Activated T-cell treated with anti-CD3 and anti-CD28 coated beads, Interleukin-2, amount 50 U/mL, for 1 hour (primary cell): ENCODE measurements at regions not wholly inside any gene's neighbourhood (a gene's known extent, or its start where the extent isn't known, plus 50 kb on each side); places are given as distances from the start of the nearest gene placed in this dataset.

ENCODE experiments used
- DNase-seq: peaks from one replicate; pipeline ENCODE4 v3.0.0-alpha.2; 2020

DNA sequence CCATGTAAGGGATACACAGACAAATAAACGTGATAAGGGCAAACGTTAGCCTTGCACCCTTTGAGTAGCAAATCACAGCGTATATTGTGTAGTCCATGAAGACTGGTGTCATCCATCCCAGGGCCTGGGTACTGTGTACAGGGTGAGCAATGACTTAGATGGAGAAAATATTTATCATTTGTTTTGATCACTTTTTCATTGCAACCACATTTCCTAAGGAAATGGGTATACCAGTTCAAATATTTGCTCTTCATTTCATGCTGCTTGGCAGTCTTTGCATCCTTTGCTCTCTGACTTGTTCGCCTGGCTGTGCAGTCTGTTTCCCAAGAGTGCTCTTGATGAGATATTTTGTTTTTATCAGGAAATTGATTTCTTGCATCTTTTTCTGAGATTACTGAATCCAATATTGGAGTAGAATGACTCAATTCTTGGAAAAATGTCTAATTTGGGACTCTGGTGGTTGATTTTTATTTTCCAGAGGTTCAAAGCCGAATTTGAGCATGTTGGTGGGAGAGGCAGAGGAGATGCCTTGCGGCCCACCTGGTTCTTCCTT is 424.6 kb upstream of the SEMA6D start:
- DNase-seq = no peak

- DNase-seq = no peak
These were observed 423.7 kb upstream of the SEMA6D start for GRCh38 chr15:47293466-47294162.

DNA sequence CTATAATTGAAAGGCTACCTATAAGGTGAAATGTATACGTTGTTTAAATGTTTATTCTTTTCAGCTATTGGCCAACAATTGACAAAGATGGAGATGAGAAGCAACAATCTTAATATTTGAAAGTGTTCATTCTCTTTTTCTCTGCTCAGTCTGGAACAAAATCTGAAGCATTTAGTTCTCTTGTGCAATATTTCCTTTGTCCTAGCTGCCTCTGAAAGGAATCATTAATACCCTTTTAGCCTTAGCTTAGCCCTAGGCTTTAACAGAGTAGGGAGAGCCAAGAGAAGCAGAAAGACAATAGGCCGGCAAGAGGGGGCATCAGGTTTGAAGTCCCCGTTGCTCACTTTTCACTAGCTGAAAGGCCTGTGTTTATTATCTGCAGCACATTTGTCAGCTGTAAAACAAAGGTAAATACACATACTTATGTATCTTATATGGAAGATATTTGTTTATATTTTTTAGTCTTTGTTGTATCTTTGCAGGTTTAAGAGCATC is 422.5 kb upstream of the SEMA6D start:
- DNase-seq = no peak

DNA sequence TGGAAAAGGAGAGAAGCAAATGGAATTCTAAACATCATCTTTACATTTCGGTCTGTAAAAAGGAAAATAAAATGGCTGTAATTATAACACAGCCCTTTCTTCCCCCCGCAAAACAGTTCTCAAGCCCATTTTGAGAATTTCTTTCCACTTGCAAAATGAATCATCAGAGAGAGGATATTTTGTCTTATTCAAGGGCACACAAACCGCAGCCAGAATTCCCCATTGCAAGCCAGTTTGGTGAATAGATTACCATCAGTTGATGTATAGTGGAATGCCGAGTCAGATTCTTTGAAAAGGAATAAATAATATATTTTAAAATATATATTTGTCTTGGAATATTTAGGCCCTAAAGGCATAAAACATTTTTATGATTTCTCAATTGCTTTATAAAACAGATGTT is 420.4 kb upstream of the SEMA6D start:
- no peak for DNase-seq

- no peak for DNase-seq
These were observed 417.4 kb upstream of the SEMA6D start for GRCh38 chr15:47299846-47300434.

DNA sequence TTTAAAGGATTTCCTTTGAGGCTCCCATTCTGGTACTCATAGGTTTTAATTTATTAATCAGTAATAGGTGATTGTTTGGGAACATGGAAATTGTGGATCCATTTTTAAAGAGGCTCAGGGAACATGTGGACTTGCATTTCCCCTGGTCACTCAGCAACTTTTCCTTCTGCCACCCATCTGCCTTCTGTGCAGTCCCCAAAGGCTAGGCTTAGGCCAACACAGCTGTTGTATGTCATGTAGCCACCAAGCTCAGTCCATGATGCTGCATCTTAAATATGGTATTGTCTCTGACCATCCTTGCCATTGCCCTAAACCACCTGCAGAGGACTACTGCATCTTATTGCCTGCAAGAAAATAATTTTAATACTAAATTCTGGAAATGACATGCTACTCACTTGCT is 416.7 kb upstream of the SEMA6D start:
- DNase-seq = no peak

DNA sequence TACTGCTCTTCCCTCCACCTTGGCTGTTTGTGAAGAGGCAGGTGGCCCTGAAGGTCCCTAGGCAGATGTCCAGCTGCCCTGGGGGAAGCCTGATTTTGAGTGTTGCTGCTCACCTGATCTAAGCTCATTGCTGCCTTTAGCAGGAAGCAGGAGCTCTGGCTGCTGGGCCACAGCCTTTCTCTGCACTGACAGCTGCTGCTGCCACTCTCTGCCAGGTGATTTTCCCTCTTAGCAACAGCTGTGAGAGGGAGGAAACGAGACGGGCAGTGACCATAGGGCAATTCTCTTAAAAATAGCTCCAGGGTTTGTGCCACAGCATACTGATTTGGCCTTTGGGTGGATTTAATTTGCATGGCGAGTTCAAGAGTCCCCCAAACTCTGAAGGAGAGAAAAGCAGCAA is 415.8 kb upstream of the SEMA6D start:
- no peak for DNase-seq

DNA sequence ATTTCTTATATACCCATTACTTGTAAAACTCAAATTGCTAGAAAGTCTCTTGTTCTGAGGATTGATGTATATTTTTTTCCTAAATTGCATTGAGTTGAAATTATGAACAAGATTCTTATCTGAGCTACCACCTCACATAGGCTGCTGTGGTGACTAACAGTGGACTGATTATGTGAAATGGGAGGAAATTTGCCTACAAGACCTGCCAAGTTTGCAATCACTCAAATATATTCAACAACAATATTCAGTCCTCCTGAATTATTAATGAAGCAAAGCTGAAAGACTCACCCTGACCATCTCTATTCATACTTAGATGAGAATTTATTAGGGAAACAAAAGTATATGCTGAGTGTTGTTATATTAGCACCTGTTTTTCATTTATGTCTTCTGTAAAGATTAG is 412.6 kb upstream of the SEMA6D start:
- no peak for DNase-seq

GRCh38 chr15:47312161-47312560 is 405.1 kb upstream of the SEMA6D start:
- no peak for DNase-seq

DNA sequence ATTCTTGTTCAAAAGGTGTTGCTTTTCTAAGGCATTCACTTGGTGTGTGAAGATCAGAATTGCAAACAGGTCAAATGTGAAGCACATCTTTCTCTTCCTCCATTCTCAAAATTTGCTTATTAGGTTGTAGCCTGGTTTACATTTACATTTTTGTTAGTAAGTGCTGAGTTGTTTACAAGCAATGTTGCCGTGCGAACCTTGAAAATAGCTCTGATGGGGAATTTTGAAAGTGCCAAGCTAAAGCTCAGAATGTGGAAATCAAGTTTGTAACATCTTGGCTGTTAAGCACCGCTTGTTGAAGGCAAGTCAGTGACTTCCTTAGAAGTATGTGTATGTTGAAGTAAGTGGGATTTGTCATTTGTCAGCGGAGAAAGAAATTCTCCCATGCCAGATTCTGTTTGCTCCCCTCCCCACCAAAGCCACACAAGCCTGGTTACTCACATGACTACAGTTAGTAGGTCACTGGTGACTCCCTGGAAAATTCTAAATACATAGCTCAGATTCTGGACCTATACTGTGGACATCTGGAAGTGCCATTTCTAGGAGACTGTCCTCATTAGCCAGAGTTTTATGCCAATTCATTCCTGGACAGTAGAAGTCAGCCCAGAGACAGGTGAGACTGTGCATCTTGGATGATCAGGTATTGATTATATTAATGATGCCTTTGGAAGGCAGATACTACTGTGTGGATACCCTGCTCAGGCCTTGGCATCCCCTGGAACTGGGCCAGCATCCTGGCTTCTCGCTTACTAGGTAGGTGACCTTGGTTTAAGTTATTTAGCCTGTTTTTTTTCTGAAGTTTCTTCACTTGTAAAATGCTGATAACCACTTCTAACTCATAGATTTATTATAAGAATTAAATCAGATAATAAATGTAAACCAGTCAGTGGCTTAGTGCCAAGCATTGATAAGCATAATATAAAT is 390.6 kb upstream of the SEMA6D start:
- no peak for DNase-seq

- DNase-seq = no peak
These were observed 385.4 kb upstream of the SEMA6D start for GRCh38 chr15:47331829-47332393.

DNA sequence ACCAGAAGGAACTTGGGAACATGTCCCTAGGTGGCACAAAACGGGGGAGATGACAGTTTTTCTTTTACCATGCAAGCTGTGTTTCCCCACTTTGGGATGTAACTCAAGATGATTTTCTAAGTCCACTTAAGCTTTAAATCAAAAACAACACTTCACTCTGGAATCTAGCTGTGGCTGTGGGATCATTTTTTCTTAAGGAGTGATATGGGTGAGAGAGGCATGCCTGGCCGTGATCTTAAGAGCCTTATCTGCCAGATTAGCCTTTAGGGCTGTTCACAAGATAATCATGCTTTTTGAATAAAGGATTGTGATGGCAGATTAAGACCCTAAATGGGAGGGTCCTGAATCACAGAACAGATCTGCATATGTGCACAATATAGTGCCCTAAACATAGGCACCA is 384.8 kb upstream of the SEMA6D start:
- DNase-seq = no peak

DNA sequence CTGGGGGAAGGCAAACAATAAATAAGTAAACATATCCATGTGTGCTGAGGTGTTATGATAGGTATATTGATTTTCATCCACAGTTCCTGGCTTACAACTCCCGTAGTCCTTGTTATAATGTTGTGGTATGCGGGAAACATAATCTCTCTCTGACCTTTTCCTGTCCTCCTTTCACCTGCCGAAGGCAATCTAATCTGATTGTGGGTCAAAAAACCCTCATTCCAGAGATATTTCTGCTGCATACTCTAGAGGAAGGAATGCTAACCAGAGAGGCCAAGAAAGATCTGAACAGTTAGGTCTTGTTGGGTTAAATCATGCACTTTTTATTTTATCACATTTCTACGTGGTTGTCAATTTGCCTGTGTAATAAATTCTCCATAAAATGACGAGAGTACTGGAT is 383.6 kb upstream of the SEMA6D start:
- no peak for DNase-seq

DNA sequence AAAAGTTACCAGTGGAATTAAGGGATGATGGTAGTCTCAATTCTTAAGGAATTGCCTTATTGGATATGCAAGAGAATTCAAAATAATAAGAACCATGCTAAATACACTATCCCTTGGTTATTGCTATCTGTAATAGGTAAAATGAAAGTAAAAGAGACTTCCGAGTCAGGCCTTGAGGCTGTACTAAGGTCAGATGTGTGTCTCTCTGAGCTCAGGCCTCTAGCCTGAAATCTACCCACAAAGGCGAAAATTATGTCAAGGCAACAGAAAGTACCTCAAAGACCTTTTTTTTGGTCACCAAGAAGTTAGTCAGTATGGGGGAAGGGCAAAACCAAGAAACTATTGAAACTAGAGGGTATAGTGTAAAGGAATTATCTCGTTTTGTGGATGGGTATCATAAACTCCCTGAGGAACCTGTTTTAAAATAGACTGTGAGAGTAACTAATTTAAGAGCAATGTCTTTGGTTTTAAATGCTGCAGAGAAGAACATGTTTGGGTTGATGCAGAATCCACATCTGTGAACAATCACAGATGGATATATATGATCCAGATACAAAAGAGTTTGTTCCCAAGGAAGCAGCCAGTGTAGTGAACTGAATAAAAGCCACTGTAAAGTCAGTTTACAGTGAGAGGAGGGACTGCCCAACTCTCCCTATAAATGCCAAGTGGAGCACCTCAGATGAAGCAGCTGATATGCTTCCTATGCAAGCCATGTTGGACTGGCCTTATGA is 382.3 kb upstream of the SEMA6D start:
- no peak for DNase-seq

GRCh38 chr15:47337106-47337505 is 380.2 kb upstream of the SEMA6D start:
- DNase-seq = no peak

DNA sequence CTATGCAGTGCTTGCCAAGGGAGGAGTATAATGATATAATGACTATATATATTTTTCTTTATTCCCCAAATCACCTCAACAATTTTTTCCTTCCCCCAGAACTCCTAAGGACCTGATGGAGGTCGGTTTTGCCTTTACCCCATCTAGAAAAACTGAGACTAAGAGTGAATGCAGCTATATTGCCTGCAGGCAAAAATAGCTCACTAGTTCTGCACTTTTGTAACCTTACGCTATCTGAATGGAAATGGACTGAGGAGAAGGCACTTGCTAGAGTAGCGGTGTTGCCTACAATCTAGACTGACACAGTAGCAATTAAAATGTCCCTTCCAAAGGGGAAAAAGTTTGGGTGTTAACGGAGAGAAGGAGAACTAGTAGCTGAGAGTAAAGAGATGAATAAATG is 379.5 kb upstream of the SEMA6D start:
- no peak for DNase-seq

DNA sequence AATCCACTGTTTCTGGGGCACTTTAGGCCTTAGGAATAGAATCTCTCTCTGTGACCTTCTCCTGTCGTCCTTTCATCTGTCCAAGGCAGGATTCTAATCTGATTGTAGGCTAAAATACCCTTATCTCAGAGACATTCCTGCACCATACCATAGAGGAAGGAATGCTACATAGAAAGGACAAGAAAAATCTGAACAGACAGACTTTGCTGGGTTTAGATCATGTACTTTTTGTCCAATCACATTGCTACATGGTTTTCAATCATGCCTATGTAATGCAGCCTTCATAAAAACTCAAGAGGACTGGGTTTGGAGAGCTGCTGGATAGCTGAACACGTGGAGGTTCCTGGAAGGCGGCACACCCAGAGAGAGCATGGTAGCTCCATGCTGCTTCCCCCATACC is 378.5 kb upstream of the SEMA6D start:
- no peak for DNase-seq

GRCh38 chr15:47339800-47340570 is 377.3 kb upstream of the SEMA6D start:
- DNase-seq = no peak

GRCh38 chr15:47340571-47340920 is 376.8 kb upstream of the SEMA6D start:
- DNase-seq = no peak

DNA sequence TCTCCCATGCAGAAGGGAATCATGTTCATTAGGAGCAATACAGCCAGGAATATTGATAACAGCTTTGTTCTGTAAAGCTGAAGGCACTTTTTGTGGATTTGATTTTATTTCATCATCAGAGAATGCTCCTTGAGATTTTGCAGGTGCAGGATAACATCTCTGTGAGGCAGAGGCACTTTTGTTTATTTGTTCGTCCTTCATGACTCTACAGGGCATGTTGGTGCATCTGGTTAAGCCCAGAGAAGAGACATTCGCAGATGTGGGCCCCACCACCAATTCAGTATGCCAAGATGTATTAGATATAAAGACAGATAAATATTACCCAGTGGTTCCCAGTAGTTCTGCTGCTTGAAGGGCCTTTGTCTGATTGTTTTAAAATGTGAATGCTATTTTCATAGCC is 368.1 kb upstream of the SEMA6D start:
- no peak for DNase-seq

- no peak for DNase-seq
These were observed 365.8 kb upstream of the SEMA6D start for GRCh38 chr15:47351501-47351900.

GRCh38 chr15:47352217-47352616 is 365.1 kb upstream of the SEMA6D start:
- DNase-seq = no peak
